Astrocyte (in vitro differentiated cells and primary cell): ENCODE measurements at regions not wholly inside any gene's neighbourhood (a gene's known extent, or its start where the extent isn't known, plus 50 kb on each side); places are given as distances from the start of the nearest gene placed in this dataset.

Source experiments
- CTCF ChIP-seq: IDR thresholded peaks from 2 replicates; pipeline ENCODE4 v1.5.1; 2011; ENCODE audit warnings: low read depth, mild to moderate bottlenecking, inconsistent platforms, low read length, moderate library complexity; ENCODE audit not compliant: insufficient read depth
- EZH2 ChIP-seq: IDR thresholded peaks from 2 replicates; pipeline ENCODE4 v1.6.1; 2012; ENCODE audit warnings: mild to moderate bottlenecking, low read length, inconsistent platforms; ENCODE audit not compliant: insufficient read depth

GRCh38 chr5:29795096-29795652 lies 1398.3 kb upstream of the CDH6 start:
- no peak for TF ChIP-seq CTCF
- TF ChIP-seq EZH2 = no peak
